IPS-18a (cell line): ENCODE measurements at regions not wholly inside any gene's neighbourhood (a gene's known extent, or its start where the extent isn't known, plus 50 kb on each side); places are given as distances from the start of the nearest gene placed in this dataset.

Experiments used
- H3K27ac ChIP-seq: one replicate; pipeline ENCODE4 v1.5.1; 2013; ENCODE audit warnings: low read length
- H3K27me3 ChIP-seq: one replicate; pipeline ENCODE4 v1.6.1; 2013; ENCODE audit warnings: mild to moderate bottlenecking, low read length; ENCODE audit not compliant: control insufficient read depth, insufficient read depth
- H3K36me3 ChIP-seq: one replicate; pipeline ENCODE4 v1.6.1; 2013; ENCODE audit warnings: low read depth, low read length; ENCODE audit not compliant: control insufficient read depth
- H3K4me1 ChIP-seq: one replicate; pipeline ENCODE4 v1.6.1; 2013; ENCODE audit warnings: low read depth, low read length; ENCODE audit not compliant: control insufficient read depth
- H3K4me3 ChIP-seq: one replicate; pipeline ENCODE4 v1.5.1; 2013; ENCODE audit warnings: low read length
- H3K9ac ChIP-seq: one replicate; pipeline ENCODE4 v1.6.1; 2013; ENCODE audit warnings: mild to moderate bottlenecking, low read length, moderate library complexity
- H3K9me3 ChIP-seq: one replicate; pipeline ENCODE4 v1.6.1; 2013; ENCODE audit warnings: low read depth, low read length; ENCODE audit not compliant: control insufficient read depth

GRCh38 chr16:55151561-55152305 lies 172.3 kb upstream of the IRX6 start:
- Histone ChIP-seq H3K36me3 (no peaks in the 10 kb centered on the region), H3K9me3 (no peaks in the 10 kb centered on the region), H3K4me1 (no peaks in the 10 kb centered on the region), H3K27ac (no peak overlapping the region), H3K27me3 (no peaks in the 10 kb centered on the region), H3K9ac (no peak overlapping the region), H3K4me3 (no peak overlapping the region)

GRCh38 chr16:55152875-55153390 lies 171.1 kb upstream of the IRX6 start:
- no peaks in the 10 kb centered on the region for H3K36me3 ChIP-seq
- H3K4me3 ChIP-seq, result no peak overlapping the region
- H3K9me3 ChIP-seq, result no peaks in the 10 kb centered on the region
- H3K27me3 ChIP-seq, result no peaks in the 10 kb centered on the region
- H3K27ac ChIP-seq, result no peak overlapping the region
- H3K4me1 ChIP-seq, result no peaks in the 10 kb centered on the region
- no peak overlapping the region for H3K9ac ChIP-seq

- H3K4me3 ChIP-seq, result no peak overlapping the region
- H3K9me3 ChIP-seq, result no peaks in the 10 kb centered on the region
- H3K36me3 ChIP-seq, result no peaks in the 10 kb centered on the region
- H3K27me3 ChIP-seq, result no peaks in the 10 kb centered on the region
- no peaks in the 10 kb centered on the region for H3K4me1 ChIP-seq
- no peak overlapping the region for H3K27ac ChIP-seq
- no peak overlapping the region for H3K9ac ChIP-seq
Observed at GRCh38 chr16:55154262-55154661, 169.7 kb upstream of the IRX6 start.

- Histone ChIP-seq H3K36me3 (no peaks in the 10 kb centered on the region), H3K9ac (no peak overlapping the region), H3K4me1 (no peaks in the 10 kb centered on the region), H3K27ac (no peak overlapping the region), H3K4me3 (no peak overlapping the region), H3K27me3 (no peaks in the 10 kb centered on the region), H3K9me3 (no peaks in the 10 kb centered on the region)
Observed at GRCh38 chr16:55154956-55155355, 169.0 kb upstream of the IRX6 start.

GRCh38 chr16:55155815-55156214 lies 168.2 kb upstream of the IRX6 start:
- H3K36me3 ChIP-seq, result no peaks in the 10 kb centered on the region
- no peaks in the 10 kb centered on the region for H3K4me1 ChIP-seq
- H3K4me3 ChIP-seq, result no peak overlapping the region
- no peaks in the 10 kb centered on the region for H3K9me3 ChIP-seq
- no peaks in the 10 kb centered on the region for H3K27me3 ChIP-seq
- H3K27ac ChIP-seq, result no peak overlapping the region
- H3K9ac ChIP-seq, result no peak overlapping the region

DNA sequence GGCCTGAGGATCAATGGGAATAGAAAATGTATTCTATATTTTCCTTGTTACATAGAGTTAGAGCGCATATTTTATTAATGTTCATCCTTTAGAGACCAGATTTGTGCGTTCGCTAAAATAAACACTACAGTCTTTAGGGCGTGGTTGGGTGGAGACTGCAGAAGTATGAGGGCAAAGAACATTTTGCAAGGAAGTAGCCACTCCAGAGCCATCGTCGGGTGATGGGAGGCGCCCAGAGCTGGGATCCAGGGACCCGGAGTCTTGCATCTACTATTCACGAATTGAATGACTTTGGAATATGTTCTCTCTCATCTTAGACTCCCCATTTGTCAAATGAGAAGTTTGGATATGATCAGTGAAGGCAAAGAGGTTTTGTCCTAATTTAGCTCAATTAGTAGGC lies 154.2 kb upstream of the IRX6 start:
- H3K27me3 ChIP-seq, result no peaks in the 10 kb centered on the region
- no peak overlapping the region for H3K4me3 ChIP-seq
- H3K4me1 ChIP-seq, result peaks cover 6% of the 10 kb centered on the region
- H3K36me3 ChIP-seq, result no peaks in the 10 kb centered on the region
- no peak overlapping the region for H3K27ac ChIP-seq
- H3K9me3 ChIP-seq, result no peaks in the 10 kb centered on the region
- H3K9ac ChIP-seq, result no peak overlapping the region

GRCh38 chr16:55171241-55171640 lies 152.8 kb upstream of the IRX6 start:
- H3K9ac ChIP-seq, result no peak overlapping the region
- no peaks in the 10 kb centered on the region for H3K27me3 ChIP-seq
- peaks cover 6% of the 10 kb centered on the region for H3K4me1 ChIP-seq
- no peak overlapping the region for H3K4me3 ChIP-seq
- H3K9me3 ChIP-seq, result no peaks in the 10 kb centered on the region
- H3K27ac ChIP-seq, result no peak overlapping the region
- no peaks in the 10 kb centered on the region for H3K36me3 ChIP-seq

- Histone ChIP-seq H3K4me3 (no peak overlapping the region), H3K27ac (no peak overlapping the region), H3K27me3 (no peaks in the 10 kb centered on the region), H3K9ac (no peak overlapping the region), H3K36me3 (no peaks in the 10 kb centered on the region), H3K4me1 (no peaks in the 10 kb centered on the region), H3K9me3 (no peaks in the 10 kb centered on the region)
Observed at GRCh38 chr16:55175389-55175788, 148.6 kb upstream of the IRX6 start.

- no peak overlapping the region for H3K27ac ChIP-seq
- H3K4me3 ChIP-seq, result no peak overlapping the region
- no peaks in the 10 kb centered on the region for H3K27me3 ChIP-seq
- no peaks in the 10 kb centered on the region for H3K36me3 ChIP-seq
- no peaks in the 10 kb centered on the region for H3K4me1 ChIP-seq
- no peak overlapping the region for H3K9ac ChIP-seq
- no peaks in the 10 kb centered on the region for H3K9me3 ChIP-seq
Observed at GRCh38 chr16:55176901-55177300, 147.1 kb upstream of the IRX6 start.

GRCh38 chr16:55179411-55179810 lies 144.6 kb upstream of the IRX6 start:
- H3K36me3 ChIP-seq, result no peaks in the 10 kb centered on the region
- H3K27ac ChIP-seq, result no peak overlapping the region
- H3K9ac ChIP-seq, result no peak overlapping the region
- H3K9me3 ChIP-seq, result no peaks in the 10 kb centered on the region
- peaks cover 9% of the 10 kb centered on the region for H3K4me1 ChIP-seq
- H3K4me3 ChIP-seq, result no peak overlapping the region
- no peaks in the 10 kb centered on the region for H3K27me3 ChIP-seq

GRCh38 chr16:55179852-55180585 lies 144.0 kb upstream of the IRX6 start:
- peaks cover 9% of the 10 kb centered on the region for H3K4me1 ChIP-seq

DNA sequence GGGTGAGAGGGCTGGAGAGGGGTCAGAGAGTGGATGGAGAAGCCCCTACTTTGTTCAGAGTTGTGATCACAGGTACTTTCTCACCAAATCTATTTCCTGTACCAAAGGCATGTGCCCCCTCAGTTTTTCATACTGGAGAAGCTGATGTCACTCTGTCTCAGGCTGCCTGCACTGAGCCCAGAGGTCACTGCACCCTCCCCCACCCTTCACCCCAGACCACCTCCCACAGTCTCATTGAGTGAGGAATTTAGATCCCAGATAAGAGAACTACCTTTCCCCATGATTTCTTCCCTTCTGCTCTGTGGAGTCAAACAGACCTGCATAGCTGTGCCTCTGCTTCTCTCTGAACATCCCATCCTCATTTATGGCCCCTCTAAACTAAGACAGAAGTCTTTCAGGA lies 140.0 kb upstream of the IRX6 start:
- H3K9ac ChIP-seq, result no peak overlapping the region
- no peaks in the 10 kb centered on the region for H3K9me3 ChIP-seq
- no peak overlapping the region for H3K4me3 ChIP-seq
- peaks cover 10% of the 10 kb centered on the region for H3K4me1 ChIP-seq
- no peaks in the 10 kb centered on the region for H3K27me3 ChIP-seq
- H3K27ac ChIP-seq, result no peak overlapping the region
- H3K36me3 ChIP-seq, result no peaks in the 10 kb centered on the region

More at GRCh38 chr16:55179852-55180585, 144.0 kb upstream of the IRX6 start:
- Histone ChIP-seq H3K4me3 (no peak overlapping the region), H3K27me3 (no peaks in the 10 kb centered on the region), H3K9ac (no peak overlapping the region), H3K36me3 (no peaks in the 10 kb centered on the region), H3K27ac (no peak overlapping the region), H3K9me3 (no peaks in the 10 kb centered on the region)
